Aorta (tissue), 5 donors: ENCODE measurements at regions not wholly inside any gene's neighbourhood (a gene's known extent, or its start where the extent isn't known, plus 50 kb on each side); places are given as distances from the start of the nearest gene placed in this dataset.

ENCODE experiments used
- ATAC-seq: fragments of 200-7000 bp; cut with Tn5 transposase; one replicate; pipeline ENCODE4 v1.9.1; 2022; ENCODE audit warnings: moderate library complexity; ENCODE audit not compliant: low FRiP score
- DNase-seq, 2 donors: peaks; one replicate each; pipeline ENCODE4 v3.0.0-alpha.2; 2020
- H3K27ac ChIP-seq, 2 donors: one replicate each; pipeline ENCODE4 v1.5.1; 2013; ENCODE audit warnings: low read length in 2 of 2, mild to moderate bottlenecking in 2 of 2, moderate library complexity in 2 of 2, control low read depth in 1 of 2, inconsistent platforms in 1 of 2, low read depth in 1 of 2
- H3K27me3 ChIP-seq, 2 donors: one replicate each; pipeline ENCODE4 v1.6.1; 2013; ENCODE audit warnings: control low read depth in 1 of 2, low read length in 1 of 2, mild to moderate bottlenecking in 1 of 2, moderate library complexity in 1 of 2; ENCODE audit not compliant: insufficient read depth in 2 of 2, control insufficient read depth in 1 of 2
- H3K36me3 ChIP-seq, 2 donors: one replicate each; pipeline ENCODE4 v1.6.1; 2013; ENCODE audit warnings: control low read depth in 1 of 2, low read length in 1 of 2, mild to moderate bottlenecking in 1 of 2; ENCODE audit not compliant: insufficient read depth in 2 of 2, control insufficient read depth in 1 of 2
- H3K4me1 ChIP-seq, 2 donors: one replicate each; pipeline ENCODE4 v1.6.1; 2013; ENCODE audit warnings: low read length in 2 of 2, control low read depth in 1 of 2, mild to moderate bottlenecking in 1 of 2, moderate library complexity in 1 of 2; ENCODE audit not compliant: insufficient read depth in 2 of 2, control insufficient read depth in 1 of 2
- H3K4me3 ChIP-seq, 2 donors: one replicate each; pipeline ENCODE4 v1.5.1; 2013; ENCODE audit warnings: low read length in 2 of 2, control low read depth in 1 of 2, mild to moderate bottlenecking in 1 of 2
- H3K9me3 ChIP-seq: one replicate; pipeline ENCODE4 v1.6.1; 2013; ENCODE audit warnings: mild to moderate bottlenecking, low read length; ENCODE audit not compliant: control insufficient read depth
- WGBS, 2 donors: extraction: QIAGEN DNeasy Blood & Tissue Kit; methylation state at CpG; one replicate each; pipeline ENCODE4 v1.1.7; 2013; 5-methylcytosine and 5-hydroxymethylcytosine counted together
- intact Hi-C, 2 donors: fragments of 100-400 bp; cut with DNase I; formaldehyde crosslinking; loops; one replicate each; pipeline versions ENCODE4 v1.14.2 to v1.15.0; 2022
- donor health status: healthy with polysubstance abuse.
- donor health status: Bipolar disorder and iron deficiency.
- donor health status: DM: no; HTN: no; CAD: no.
- donor health status: DM: no; HTN: no; CAD: no.
- donor health status: DM: yes; HTN: yes; CAD: no.

- intact Hi-C loops: no loop called here
- ATAC-seq (no peak), DNase-seq (no peak)
- Histone ChIP-seq H3K27me3 (no peaks in the 10 kb centered on the region), H3K4me3 (no peak overlapping the region), H3K36me3 (no peaks in the 10 kb centered on the region), H3K27ac (no peak overlapping the region), H3K9me3 (no peaks in the 10 kb centered on the region), H3K4me1 (no peaks in the 10 kb centered on the region)
- WGBS, 2 donors: 7 to 70% methylated on average over 2 of the region's 2 CpGs
These were observed 152.5 kb upstream of the PJA1 start for GRCh38 chrX:69317721-69318120.

GRCh38 chrX:69314436-69315348 is 149.4 kb upstream of the PJA1 start:
- WGBS, 2 donors: 62 to 71% methylated on average over 19 to 20 of the region's 20 CpGs
- H3K4me1 ChIP-seq: no peaks in the 10 kb centered on the region
- ATAC-seq: no peak
- no peaks in the 10 kb centered on the region for H3K27me3 ChIP-seq
- no peaks in the 10 kb centered on the region for H3K9me3 ChIP-seq
- no peaks in the 10 kb centered on the region for H3K36me3 ChIP-seq
- no peak for DNase-seq
- H3K4me3 ChIP-seq: no peak overlapping the region
- H3K27ac ChIP-seq: no peak overlapping the region
- intact Hi-C loops: no loop called here

DNA sequence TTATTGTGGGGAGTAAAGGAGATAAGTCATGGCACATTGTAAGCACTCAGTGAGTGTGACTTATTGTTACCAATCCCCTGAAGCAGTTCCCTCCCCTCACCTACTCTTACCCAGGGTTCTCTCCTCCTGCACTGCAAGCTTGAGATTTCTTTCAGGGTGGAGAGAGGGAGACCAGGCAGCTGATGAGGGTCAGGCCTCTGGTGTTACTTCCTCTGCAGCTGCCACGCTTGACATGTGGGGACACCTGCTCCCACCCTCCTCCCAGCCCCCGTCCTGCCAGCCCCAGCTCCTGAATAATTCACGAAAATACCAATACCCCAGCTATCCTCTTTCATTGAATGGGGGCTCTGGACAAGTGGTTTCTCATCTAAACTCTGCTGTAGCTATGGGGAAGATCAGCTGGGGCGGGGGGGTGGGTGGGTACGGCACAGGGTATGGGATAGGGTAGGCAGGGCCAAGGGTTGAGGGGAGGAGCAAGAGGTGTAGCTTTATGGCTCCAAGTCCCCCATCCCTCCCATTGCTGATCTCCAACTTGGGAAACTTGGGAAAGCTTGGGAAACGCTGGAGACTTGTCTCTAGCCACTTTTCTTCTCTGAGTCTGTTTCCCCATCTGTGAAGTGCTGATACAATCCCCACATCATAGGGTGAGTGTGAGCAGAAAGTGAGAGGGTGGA is 148.5 kb upstream of the PJA1 start:
- 68 to 88% methylated on average over 6 of the region's 6 CpGs for WGBS, 2 donors
- Histone ChIP-seq H3K36me3 (no peaks in the 10 kb centered on the region), H3K4me3 (no peak overlapping the region), H3K27me3 (no peaks in the 10 kb centered on the region), H3K9me3 (no peaks in the 10 kb centered on the region), H3K4me1 (no peaks in the 10 kb centered on the region), H3K27ac (no peak overlapping the region)
- DNase-seq: no peak
- intact Hi-C loops: no loop called here
- ATAC-seq: no peak

DNA sequence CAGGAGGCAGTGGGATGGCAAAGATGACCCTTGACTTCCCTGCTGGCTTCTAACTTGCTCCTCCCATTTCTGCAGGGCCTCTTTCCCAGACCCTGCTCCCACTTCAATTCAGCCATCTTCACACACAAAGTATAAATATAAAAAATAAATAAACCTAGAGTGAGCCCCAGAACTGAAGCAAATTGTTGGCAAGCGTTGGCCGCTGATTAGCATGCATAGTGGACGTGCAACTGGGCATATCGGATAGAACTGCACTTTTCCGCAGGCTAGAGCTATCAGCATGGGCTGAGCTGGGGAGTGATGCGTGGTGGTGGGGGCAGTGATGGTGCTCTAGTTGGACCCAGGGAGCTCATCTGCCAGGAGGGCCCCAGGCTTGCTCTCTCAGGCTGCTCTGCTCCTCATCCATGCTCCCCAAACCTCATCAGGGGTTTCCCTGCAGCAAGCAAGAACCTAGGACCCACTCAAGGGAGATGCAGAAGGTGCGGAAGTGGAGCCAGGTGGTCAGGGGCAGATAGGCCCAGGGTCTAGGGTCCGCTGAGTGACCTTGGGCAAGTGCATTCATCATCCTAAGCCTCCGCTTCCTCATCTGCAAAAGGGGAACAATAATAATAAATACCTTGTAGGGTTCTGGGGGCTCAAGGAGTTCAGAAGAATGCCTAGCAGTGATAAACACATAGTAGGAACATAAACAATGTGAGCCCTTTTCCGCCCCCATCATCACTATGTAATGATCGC is 146.8 kb upstream of the PJA1 start:
- no peak overlapping the region for H3K4me3 ChIP-seq
- intact Hi-C loops: no loop called here
- DNase-seq: no peak

DNA sequence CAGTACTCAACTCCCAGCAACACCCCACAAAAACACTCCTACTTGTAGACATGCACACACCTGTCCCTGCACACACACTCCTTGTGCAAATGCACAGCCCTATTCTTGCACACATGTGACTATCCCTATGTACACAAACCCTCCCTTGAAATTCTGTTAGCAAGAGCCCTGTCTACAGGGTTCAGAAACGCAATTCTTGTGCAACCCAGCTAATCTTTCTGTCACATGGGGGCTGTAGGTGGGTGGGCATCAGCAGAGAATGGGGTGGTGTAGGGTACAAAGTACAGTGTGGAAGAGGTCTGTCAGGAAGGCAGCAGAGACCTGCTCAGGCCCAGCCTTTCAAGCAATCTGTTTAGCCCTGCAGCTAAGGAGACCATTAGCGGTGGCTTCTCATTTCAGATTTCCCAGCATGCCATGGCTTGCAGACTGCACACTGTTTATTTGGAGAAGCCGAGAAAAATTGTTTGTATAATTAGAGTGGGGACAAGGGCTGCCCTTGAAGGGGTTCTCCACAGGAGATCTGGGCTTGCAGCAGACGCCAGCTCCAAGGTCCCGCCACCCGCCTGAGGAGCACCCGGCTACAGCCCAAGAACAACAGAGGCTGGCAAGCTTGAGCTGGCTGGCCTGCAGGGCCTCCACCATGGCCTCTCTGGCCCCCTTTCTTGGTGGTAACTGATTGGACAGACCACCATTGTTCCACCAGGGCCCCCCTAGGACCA is 144.0 kb upstream of the PJA1 start:
- ATAC-seq: no peak
- Histone ChIP-seq H3K36me3 (no peaks in the 10 kb centered on the region), H3K4me3 (no peak overlapping the region), H3K27ac (no peak overlapping the region), H3K27me3 (no peaks in the 10 kb centered on the region), H3K4me1 (no peaks in the 10 kb centered on the region), H3K9me3 (no peaks in the 10 kb centered on the region)
- 59 to 67% methylated on average over 7 of the region's 7 CpGs for WGBS, 2 donors
- intact Hi-C loops: loop anchor here in 1 of 2 donors (10.0 kb wide), 1 partner anchor 66 kb away; no protein-coding TSS in a partner anchor
- DNase-seq: no peak

More for the DNA sequence above, 146.8 kb upstream of the PJA1 start:
- no peaks in the 10 kb centered on the region for H3K27me3 ChIP-seq
- H3K27ac ChIP-seq: no peak overlapping the region
- no peak for ATAC-seq
- no peaks in the 10 kb centered on the region for H3K9me3 ChIP-seq
- no peaks in the 10 kb centered on the region for H3K36me3 ChIP-seq
- no peaks in the 10 kb centered on the region for H3K4me1 ChIP-seq
- WGBS, 2 donors: 81 to 91% methylated on average over 11 of the region's 11 CpGs

DNA sequence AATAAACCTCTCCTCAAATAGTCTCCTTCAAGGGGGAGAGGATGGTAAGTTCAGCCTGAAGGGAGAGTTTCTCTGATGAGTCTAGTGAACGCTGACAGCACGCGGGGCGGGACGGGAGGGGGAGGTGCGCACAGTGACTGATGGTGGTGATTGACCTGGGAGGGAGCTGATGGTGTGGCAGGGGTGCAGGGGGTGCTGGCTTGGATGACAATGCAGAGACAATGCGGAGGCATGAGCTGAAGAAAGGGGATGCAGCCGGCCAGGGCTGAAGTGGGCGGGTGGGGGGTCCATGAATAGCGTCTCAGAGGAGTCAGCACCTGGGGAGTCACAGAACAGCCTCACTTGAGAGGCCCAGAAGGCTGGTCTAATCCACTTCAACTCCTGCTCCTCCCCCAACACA is 142.5 kb upstream of the PJA1 start:
- intact Hi-C loops: loop anchor here in 1 of 2 donors (10.0 kb wide), 1 partner anchor 67 kb away; no protein-coding TSS in a partner anchor
- no peaks in the 10 kb centered on the region for H3K4me1 ChIP-seq
- no peaks in the 10 kb centered on the region for H3K9me3 ChIP-seq
- H3K27ac ChIP-seq: no peak overlapping the region
- DNase-seq: no peak
- H3K27me3 ChIP-seq: no peaks in the 10 kb centered on the region
- no peak overlapping the region for H3K4me3 ChIP-seq
- 73 to 86% methylated on average over 10 of the region's 10 CpGs for WGBS, 2 donors
- H3K36me3 ChIP-seq: no peaks in the 10 kb centered on the region
- no peak for ATAC-seq

GRCh38 chrX:69307029-69307428 is 141.8 kb upstream of the PJA1 start:
- H3K4me1 ChIP-seq: no peaks in the 10 kb centered on the region
- WGBS, 2 donors: 76 to 85% methylated on average over 1 of the region's 1 CpG
- H3K27me3 ChIP-seq: no peaks in the 10 kb centered on the region
- no peaks in the 10 kb centered on the region for H3K36me3 ChIP-seq
- DNase-seq (no peak), ATAC-seq (no peak)
- H3K27ac ChIP-seq: no peak overlapping the region
- no peak overlapping the region for H3K4me3 ChIP-seq
- no peaks in the 10 kb centered on the region for H3K9me3 ChIP-seq
- intact Hi-C loops: loop anchor here in 1 of 2 donors (10.0 kb wide), 1 partner anchor 68 kb away; no protein-coding TSS in a partner anchor

- intact Hi-C loops: loop anchor here in 1 of 2 donors (10.0 kb wide), 1 partner anchor 69 kb away; no protein-coding TSS in a partner anchor
- WGBS, 2 donors: 54 to 70% methylated on average over 7 of the region's 7 CpGs
- Histone ChIP-seq H3K4me1 (no peaks in the 10 kb centered on the region), H3K4me3 (no peak overlapping the region), H3K27me3 (no peaks in the 10 kb centered on the region), H3K27ac (no peak overlapping the region), H3K36me3 (no peaks in the 10 kb centered on the region), H3K9me3 (no peaks in the 10 kb centered on the region)
- DNase-seq (no peak), ATAC-seq (no peak)
These were observed 140.8 kb upstream of the PJA1 start for GRCh38 chrX:69306063-69306404.
